Brain microvascular endothelial cell (primary cell): ENCODE measurements at regions not wholly inside any gene's neighbourhood (a gene's known extent, or its start where the extent isn't known, plus 50 kb on each side); places are given as distances from the start of the nearest gene placed in this dataset.

Experiments used
- DNase-seq: peaks from one replicate; pipeline ENCODE4 v3.0.0-alpha.2; 2020
- H3K27ac ChIP-seq: fragments of 250-450 bp; sonication (Bioruptor Pico); 2 replicates; pipeline ENCODE4 v1.5.1; 2020; ENCODE audit warnings: mild to moderate bottlenecking, moderate library complexity
- H3K27me3 ChIP-seq: fragments of 250-450 bp; sonication (Bioruptor Pico); replicated peaks from 2 replicates; pipeline ENCODE4 v1.5.1; 2020; ENCODE audit warnings: mild to moderate bottlenecking
- H3K36me3 ChIP-seq: fragments of 250-450 bp; sonication (Bioruptor Pico); replicated peaks from 2 replicates; pipeline ENCODE4 v1.5.1; 2020; ENCODE audit warnings: mild to moderate bottlenecking
- H3K4me3 ChIP-seq: 2 replicates; pipeline ENCODE4 v1.5.1; 2011; ENCODE audit warnings: low read depth, mild to moderate bottlenecking, control low read depth, low read length, moderate library complexity
- in situ Hi-C: cut with HindIII; loops from 2 replicates; pipeline ENCODE4 v1.10.0; 2017; ENCODE audit warnings: low sequenced_read_pairs, low pct_ligation_motif_present
- TF ChIP-seq, protein P1 (sequence below): IDR thresholded peaks from 2 replicates; pipeline ENCODE4 v1.5.1; 2011; ENCODE audit warnings: low read depth, mild to moderate bottlenecking, moderate library complexity, low read length, control low read depth, inconsistent platforms; ENCODE audit errors: missing control alignments

DNA sequence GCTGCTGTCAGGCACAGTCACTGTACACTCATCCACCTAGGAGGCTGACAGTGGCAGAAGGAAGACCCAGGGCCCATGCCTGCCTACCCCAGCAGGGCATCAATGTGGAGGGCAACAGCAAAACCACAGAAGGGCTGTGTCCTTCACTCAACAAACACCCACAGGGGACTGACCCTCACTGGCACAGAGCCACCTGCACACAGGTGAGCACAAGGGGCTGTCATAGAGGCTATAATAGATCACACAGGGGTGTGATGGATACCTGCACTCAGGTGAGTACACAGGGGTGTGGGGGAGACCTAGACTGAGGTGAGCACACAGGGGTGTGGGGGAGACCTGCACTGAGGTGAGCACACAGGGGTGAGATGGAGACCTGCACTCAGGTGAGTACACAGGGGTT lies 132.8 kb upstream of the TCERG1L start:
- no peak for DNase-seq
- Histone ChIP-seq H3K4me3 (no peak overlapping the region), H3K36me3 (no peaks in the 10 kb centered on the region), H3K27me3 (no peaks in the 10 kb centered on the region), H3K27ac (no peak overlapping the region)
- TF ChIP-seq, protein P1, sequence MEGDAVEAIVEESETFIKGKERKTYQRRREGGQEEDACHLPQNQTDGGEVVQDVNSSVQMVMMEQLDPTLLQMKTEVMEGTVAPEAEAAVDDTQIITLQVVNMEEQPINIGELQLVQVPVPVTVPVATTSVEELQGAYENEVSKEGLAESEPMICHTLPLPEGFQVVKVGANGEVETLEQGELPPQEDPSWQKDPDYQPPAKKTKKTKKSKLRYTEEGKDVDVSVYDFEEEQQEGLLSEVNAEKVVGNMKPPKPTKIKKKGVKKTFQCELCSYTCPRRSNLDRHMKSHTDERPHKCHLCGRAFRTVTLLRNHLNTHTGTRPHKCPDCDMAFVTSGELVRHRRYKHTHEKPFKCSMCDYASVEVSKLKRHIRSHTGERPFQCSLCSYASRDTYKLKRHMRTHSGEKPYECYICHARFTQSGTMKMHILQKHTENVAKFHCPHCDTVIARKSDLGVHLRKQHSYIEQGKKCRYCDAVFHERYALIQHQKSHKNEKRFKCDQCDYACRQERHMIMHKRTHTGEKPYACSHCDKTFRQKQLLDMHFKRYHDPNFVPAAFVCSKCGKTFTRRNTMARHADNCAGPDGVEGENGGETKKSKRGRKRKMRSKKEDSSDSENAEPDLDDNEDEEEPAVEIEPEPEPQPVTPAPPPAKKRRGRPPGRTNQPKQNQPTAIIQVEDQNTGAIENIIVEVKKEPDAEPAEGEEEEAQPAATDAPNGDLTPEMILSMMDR, result no peak
- in situ Hi-C loops, result no loop called here

DNA sequence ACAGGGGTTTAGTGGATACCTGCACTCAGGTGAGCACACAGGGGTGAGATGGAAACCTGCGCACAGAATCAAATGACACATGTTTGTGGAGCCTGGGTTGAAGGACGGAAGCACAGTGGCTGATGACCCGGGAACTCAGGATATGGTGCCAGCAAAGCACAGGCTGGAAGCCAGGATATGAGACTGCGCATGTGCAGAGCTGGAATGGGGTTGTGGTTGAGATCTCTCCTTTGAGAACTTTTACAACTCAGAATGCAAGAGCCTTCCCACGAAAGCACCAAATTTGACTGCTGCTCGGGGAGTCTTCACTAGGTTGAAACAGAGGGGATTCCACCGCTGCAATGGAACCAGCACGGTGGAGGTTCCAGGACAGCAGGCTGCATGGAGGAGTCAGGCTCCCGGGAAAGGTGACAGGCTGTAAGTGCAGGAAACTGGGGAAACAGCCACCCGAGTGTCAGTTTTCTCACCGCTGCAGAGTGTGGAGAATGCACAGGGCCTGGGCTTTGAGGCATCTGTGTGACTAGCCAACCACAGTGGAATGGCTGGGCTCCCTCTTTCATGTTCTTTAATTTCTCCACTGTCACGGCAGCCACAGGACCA lies 133.4 kb upstream of the TCERG1L start:
- TF ChIP-seq, protein P1, result no peak
- Histone ChIP-seq H3K4me3 (no peak overlapping the region), H3K27me3 (no peaks in the 10 kb centered on the region), H3K27ac (no peak overlapping the region), H3K36me3 (no peaks in the 10 kb centered on the region)
- in situ Hi-C loops, result no loop called here
- DNase-seq, result no peak

DNA sequence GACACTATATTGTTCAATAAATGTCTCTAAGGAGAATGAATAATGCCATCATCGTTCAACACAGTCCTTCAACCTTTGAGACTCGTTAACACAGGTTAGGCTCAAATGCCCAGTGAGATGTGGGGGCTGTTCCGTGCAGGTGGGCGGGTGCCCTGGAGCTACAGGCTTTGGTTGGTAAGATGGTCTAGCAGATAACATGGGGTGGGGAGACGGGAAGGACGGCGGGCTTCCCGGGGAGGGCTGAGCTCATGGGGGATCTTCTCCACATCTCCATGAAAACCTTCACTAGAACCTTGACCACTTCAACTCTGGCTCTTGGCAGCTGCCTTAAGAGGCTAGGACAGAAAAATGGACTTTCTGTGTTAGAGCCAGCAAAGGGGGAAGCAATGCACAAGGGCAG lies 134.1 kb upstream of the TCERG1L start:
- in situ Hi-C loops, result no loop called here
- Histone ChIP-seq H3K27me3 (no peaks in the 10 kb centered on the region), H3K36me3 (no peaks in the 10 kb centered on the region), H3K27ac (no peak overlapping the region), H3K4me3 (no peak overlapping the region)
- no peak for DNase-seq
- TF ChIP-seq, protein P1, result no peak

DNA sequence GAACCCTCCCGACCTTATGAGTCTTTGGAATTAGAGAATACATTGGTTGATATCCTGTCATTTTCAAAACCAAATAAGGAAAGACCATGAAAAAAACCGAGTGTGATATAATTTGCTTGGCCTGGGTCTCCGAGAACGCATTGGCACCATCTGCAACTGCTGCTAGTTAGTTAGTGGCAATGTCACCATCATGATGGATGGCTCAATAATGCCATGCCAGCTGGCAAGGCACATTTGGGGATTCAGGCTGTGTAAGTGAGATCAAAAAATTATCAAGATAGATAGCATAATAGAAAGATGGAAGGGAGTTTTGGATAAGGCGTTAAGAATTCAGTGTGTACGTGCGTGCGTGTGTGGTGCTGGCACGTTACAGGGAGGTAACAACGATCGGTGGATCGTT lies 134.7 kb upstream of the TCERG1L start:
- H3K4me3 ChIP-seq, result no peak overlapping the region
- H3K27me3 ChIP-seq, result no peaks in the 10 kb centered on the region
- TF ChIP-seq, protein P1, result no peak
- in situ Hi-C loops, result no loop called here
- H3K27ac ChIP-seq, result no peak overlapping the region
- DNase-seq, result no peak
- H3K36me3 ChIP-seq, result no peaks in the 10 kb centered on the region

DNA sequence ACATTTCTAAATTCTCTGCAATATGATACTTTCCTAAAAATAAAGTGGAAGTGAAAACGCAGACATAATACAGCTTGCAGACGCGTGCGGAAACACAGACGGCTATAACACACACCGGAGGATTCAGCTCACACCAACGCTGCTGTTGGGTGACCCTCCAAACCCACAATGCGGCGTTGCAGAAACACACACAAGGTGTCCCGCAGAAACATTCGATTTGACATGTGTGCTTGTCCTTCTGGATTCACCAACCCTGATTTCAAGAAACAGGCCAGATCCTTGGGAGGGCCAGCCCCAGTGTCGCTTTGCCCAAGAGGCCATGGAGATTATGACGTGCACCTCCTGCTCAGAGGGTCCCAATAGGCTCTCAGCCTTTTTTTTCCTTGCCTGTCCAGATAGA lies 136.7 kb upstream of the TCERG1L start:
- no peaks in the 10 kb centered on the region for H3K27me3 ChIP-seq
- TF ChIP-seq, protein P1, result no peak
- H3K27ac ChIP-seq, result no peak overlapping the region
- no peaks in the 10 kb centered on the region for H3K36me3 ChIP-seq
- H3K4me3 ChIP-seq, result no peak overlapping the region
- DNase-seq, result no peak
- in situ Hi-C loops, result no loop called here

DNA sequence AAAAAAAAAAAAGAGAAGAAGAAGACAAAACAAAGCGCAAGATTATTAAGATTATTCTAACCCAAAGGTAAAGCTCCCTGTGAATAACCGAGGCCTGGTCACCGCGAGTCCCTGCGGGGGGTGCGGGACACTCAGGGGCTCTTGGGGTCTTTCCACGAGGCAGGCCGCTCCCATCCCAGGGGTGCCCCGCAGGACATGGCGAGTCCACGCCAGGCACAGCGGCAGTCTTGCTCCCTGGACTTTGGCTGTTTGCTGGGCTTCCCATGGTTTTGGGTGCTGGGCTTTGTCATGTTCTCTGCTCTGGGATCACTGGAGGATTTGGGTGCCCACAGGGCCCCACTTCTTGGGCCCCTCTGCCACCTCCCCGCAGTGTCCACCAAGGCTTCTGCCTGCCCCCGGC lies 137.4 kb upstream of the TCERG1L start:
- no peak for DNase-seq
- TF ChIP-seq, protein P1, result no peak
- in situ Hi-C loops, result no loop called here

More for the DNA sequence above, 137.4 kb upstream of the TCERG1L start:
- Histone ChIP-seq H3K27ac (no peak overlapping the region), H3K27me3 (no peaks in the 10 kb centered on the region), H3K36me3 (no peaks in the 10 kb centered on the region), H3K4me3 (no peak overlapping the region)
